ENCODE measurements at regions not wholly inside any gene's neighbourhood (a gene's known extent, or its start where the extent isn't known, plus 50 kb on each side); places are given as distances from the start of the nearest gene placed in this dataset.

GRCh38 chr5:29649321-29649720, 1544.2 kb upstream of the CDH6 start:
- no peaks in the 10 kb centered on the region for H3K4me1 ChIP-seq (replicated peaks)
- intact Hi-C loops (cut with DNase I): no loop called here
- H3K9me3 ChIP-seq: no peaks in the 10 kb centered on the region
- no peak overlapping the region for H3K4me3 ChIP-seq
- no peaks in the 10 kb centered on the region for H3K27me3 ChIP-seq (replicated peaks; ENCODE audit: insufficient read depth)
- DNase-seq (ENCODE audit: low spot score): no peak
- TF ChIP-seq, protein P1, sequence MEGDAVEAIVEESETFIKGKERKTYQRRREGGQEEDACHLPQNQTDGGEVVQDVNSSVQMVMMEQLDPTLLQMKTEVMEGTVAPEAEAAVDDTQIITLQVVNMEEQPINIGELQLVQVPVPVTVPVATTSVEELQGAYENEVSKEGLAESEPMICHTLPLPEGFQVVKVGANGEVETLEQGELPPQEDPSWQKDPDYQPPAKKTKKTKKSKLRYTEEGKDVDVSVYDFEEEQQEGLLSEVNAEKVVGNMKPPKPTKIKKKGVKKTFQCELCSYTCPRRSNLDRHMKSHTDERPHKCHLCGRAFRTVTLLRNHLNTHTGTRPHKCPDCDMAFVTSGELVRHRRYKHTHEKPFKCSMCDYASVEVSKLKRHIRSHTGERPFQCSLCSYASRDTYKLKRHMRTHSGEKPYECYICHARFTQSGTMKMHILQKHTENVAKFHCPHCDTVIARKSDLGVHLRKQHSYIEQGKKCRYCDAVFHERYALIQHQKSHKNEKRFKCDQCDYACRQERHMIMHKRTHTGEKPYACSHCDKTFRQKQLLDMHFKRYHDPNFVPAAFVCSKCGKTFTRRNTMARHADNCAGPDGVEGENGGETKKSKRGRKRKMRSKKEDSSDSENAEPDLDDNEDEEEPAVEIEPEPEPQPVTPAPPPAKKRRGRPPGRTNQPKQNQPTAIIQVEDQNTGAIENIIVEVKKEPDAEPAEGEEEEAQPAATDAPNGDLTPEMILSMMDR (IDR thresholded peaks at IDR 0.05): no peak
- no peak for TF ChIP-seq POLR2A (IDR thresholded peaks at IDR 0.05)
- no peak overlapping the region for H3K27ac ChIP-seq
- 62% methylated on average over 2 of the region's 2 CpGs for WGBS
- no peaks in the 10 kb centered on the region for H3K36me3 ChIP-seq

GRCh38 chr5:29642601-29643000, 1550.9 kb upstream of the CDH6 start:
- intact Hi-C loops (cut with DNase I): no loop called here
- TF ChIP-seq POLR2A (IDR thresholded peaks at IDR 0.05) (no peak), POLR2AphosphoS5 (IDR thresholded peaks at IDR 0.05) (no peak)
- TF ChIP-seq, protein P1 (IDR thresholded peaks at IDR 0.05): no peak

GRCh38 chr5:29614206-29614605, 1579.3 kb upstream of the CDH6 start:
- 58% methylated on average over 2 of the region's 2 CpGs for WGBS
- H3K27me3 ChIP-seq (replicated peaks; ENCODE audit: insufficient read depth): no peaks in the 10 kb centered on the region
- H3K4me1 ChIP-seq (replicated peaks): no peaks in the 10 kb centered on the region
- no peak for DNase-seq (ENCODE audit: low spot score)
- H3K36me3 ChIP-seq: no peaks in the 10 kb centered on the region
- no peak for TF ChIP-seq POLR2A (IDR thresholded peaks at IDR 0.05)
- TF ChIP-seq, protein P1 (IDR thresholded peaks at IDR 0.05): no peak
- TF ChIP-seq POLR2AphosphoS5 (IDR thresholded peaks at IDR 0.05): no peak
- no peaks in the 10 kb centered on the region for H3K9me3 ChIP-seq
- H3K4me3 ChIP-seq: no peak overlapping the region
- intact Hi-C loops (cut with DNase I): no loop called here
- no peak overlapping the region for H3K27ac ChIP-seq

More at GRCh38 chr5:29642601-29643000, 1550.9 kb upstream of the CDH6 start:
- Histone ChIP-seq H3K4me3 (no peak overlapping the region), H3K4me1 (replicated peaks) (no peaks in the 10 kb centered on the region), H3K27me3 (replicated peaks; ENCODE audit: insufficient read depth) (no peaks in the 10 kb centered on the region), H3K36me3 (no peaks in the 10 kb centered on the region), H3K27ac (no peak overlapping the region), H3K9me3 (no peaks in the 10 kb centered on the region)
- DNase-seq (ENCODE audit: low spot score): no peak

GRCh38 chr5:29588236-29588635, 1605.2 kb upstream of the CDH6 start:
- Histone ChIP-seq H3K4me1 (replicated peaks) (no peaks in the 10 kb centered on the region), H3K4me3 (no peak overlapping the region), H3K27ac (no peak overlapping the region), H3K27me3 (replicated peaks; ENCODE audit: insufficient read depth) (no peaks in the 10 kb centered on the region), H3K36me3 (no peaks in the 10 kb centered on the region), H3K9me3 (no peaks in the 10 kb centered on the region)
- TF ChIP-seq, protein P1 (IDR thresholded peaks at IDR 0.05): no peak
- TF ChIP-seq POLR2AphosphoS5 (IDR thresholded peaks at IDR 0.05) (no peak), POLR2A (IDR thresholded peaks at IDR 0.05) (no peak)
- DNase-seq (ENCODE audit: low spot score): no peak
- intact Hi-C loops (cut with DNase I): no loop called here

DNA sequence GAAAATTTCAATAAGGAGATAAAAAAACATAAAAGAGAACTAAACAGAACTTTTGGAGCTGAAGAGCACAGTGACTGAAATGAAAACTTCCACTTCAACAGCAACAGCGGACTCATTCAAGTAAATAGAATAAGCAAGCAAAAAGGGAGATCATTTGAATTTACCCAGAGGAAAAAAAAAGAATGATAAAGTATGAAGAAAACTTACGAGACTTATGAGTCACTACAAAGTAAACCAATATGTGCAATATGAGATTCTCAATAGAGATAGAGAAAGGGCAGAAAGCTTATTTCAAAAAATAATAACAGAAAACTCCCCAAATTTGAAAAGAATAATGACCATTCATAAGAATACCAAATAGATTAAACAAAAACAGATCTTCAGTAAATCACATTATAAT, 1605.7 kb upstream of the CDH6 start:
- 58% methylated on average over 2 of the region's 2 CpGs for WGBS

More for the DNA sequence above, 1605.7 kb upstream of the CDH6 start:
- no peaks in the 10 kb centered on the region for H3K4me1 ChIP-seq (replicated peaks)
- H3K9me3 ChIP-seq: no peaks in the 10 kb centered on the region
- no peak for TF ChIP-seq POLR2A (IDR thresholded peaks at IDR 0.05)
- TF ChIP-seq POLR2AphosphoS5 (IDR thresholded peaks at IDR 0.05): no peak
- TF ChIP-seq, protein P1 (IDR thresholded peaks at IDR 0.05): no peak
- no peak for DNase-seq (ENCODE audit: low spot score)
- intact Hi-C loops (cut with DNase I): no loop called here
- no peaks in the 10 kb centered on the region for H3K36me3 ChIP-seq
- no peak overlapping the region for H3K27ac ChIP-seq
- no peaks in the 10 kb centered on the region for H3K27me3 ChIP-seq (replicated peaks; ENCODE audit: insufficient read depth)
- no peak overlapping the region for H3K4me3 ChIP-seq

Data from prostate gland (tissue), 2 donors.